Parathyroid adenoma (tissue), 2 donors: ENCODE measurements at regions not wholly inside any gene's neighbourhood (a gene's known extent, or its start where the extent isn't known, plus 50 kb on each side); places are given as distances from the start of the nearest gene placed in this dataset.

ENCODE experiments used
- H2AFZ ChIP-seq: fragments of 300-600 bp; sonication (generic); one replicate; pipeline ENCODE4 v1.7.0; 2017; ENCODE audit warnings: antibody characterized with exemption, mild to moderate bottlenecking
- H3K27ac ChIP-seq: fragments of 300-600 bp; sonication (generic); one replicate; pipeline ENCODE4 v1.7.0; 2017
- H3K27me3 ChIP-seq: fragments of 300-600 bp; sonication (generic); one replicate; pipeline ENCODE4 v1.7.0; 2017; ENCODE audit warnings: low read length; ENCODE audit not compliant: control insufficient read depth, insufficient read depth
- H3K36me3 ChIP-seq: fragments of 300-600 bp; sonication (generic); one replicate; pipeline ENCODE4 v1.7.0; 2017; ENCODE audit warnings: low read length; ENCODE audit not compliant: control insufficient read depth, insufficient read depth
- H3K4me1 ChIP-seq: fragments of 300-600 bp; sonication (generic); one replicate; pipeline ENCODE4 v1.7.0; 2017; ENCODE audit warnings: control low read depth
- H3K4me2 ChIP-seq: fragments of 300-600 bp; sonication (generic); one replicate; pipeline ENCODE4 v1.7.0; 2017; ENCODE audit warnings: low read length
- H3K4me3 ChIP-seq: fragments of 300-600 bp; sonication (generic); one replicate; pipeline ENCODE4 v1.7.0; 2017; ENCODE audit warnings: low read depth, low read length
- H3K79me2 ChIP-seq: fragments of 300-600 bp; sonication (generic); one replicate; pipeline ENCODE4 v1.7.0; 2017; ENCODE audit warnings: control low read depth
- H3K9ac ChIP-seq: fragments of 300-600 bp; sonication (generic); one replicate; pipeline ENCODE4 v1.7.0; 2017; ENCODE audit warnings: mild to moderate bottlenecking
- H3K9me3 ChIP-seq: fragments of 300-600 bp; sonication (generic); one replicate; pipeline ENCODE4 v1.7.0; 2017; ENCODE audit warnings: low read length; ENCODE audit not compliant: control insufficient read depth
- CTCF ChIP-seq: fragments of 300-600 bp; sonication (generic); IDR thresholded peaks from one replicate; pipeline ENCODE4 v1.7.0; 2017; ENCODE audit warnings: antibody characterized with exemption, mild to moderate bottlenecking
- donor health status: primary hyperparathyroidism.

- TF ChIP-seq CTCF = no peak
- Histone ChIP-seq H3K79me2 (no peaks in the 10 kb centered on the region), H3K36me3 (no peaks in the 10 kb centered on the region), H3K27me3 (no peaks in the 10 kb centered on the region), H3K9me3 (no peaks in the 10 kb centered on the region), H3K9ac (no peak overlapping the region), H3K4me3 (no peak overlapping the region), H3K27ac (no peak overlapping the region), H2AFZ (no peak overlapping the region), H3K4me2 (no peak overlapping the region), H3K4me1 (no peaks in the 10 kb centered on the region)
These were observed 1146.9 kb downstream of the EFNA5 start for GRCh38 chr5:106523852-106524251.

GRCh38 chr5:106522296-106522695 is 1148.4 kb downstream of the EFNA5 start:
- H3K27ac ChIP-seq = no peak overlapping the region
- H3K79me2 ChIP-seq = no peaks in the 10 kb centered on the region
- H3K36me3 ChIP-seq = no peaks in the 10 kb centered on the region
- no peak overlapping the region for H3K9ac ChIP-seq
- TF ChIP-seq CTCF = no peak
- no peak overlapping the region for H3K4me3 ChIP-seq
- no peaks in the 10 kb centered on the region for H3K27me3 ChIP-seq
- no peaks in the 10 kb centered on the region for H3K4me1 ChIP-seq
- no peak overlapping the region for H3K4me2 ChIP-seq
- H3K9me3 ChIP-seq = no peaks in the 10 kb centered on the region
- no peak overlapping the region for H2AFZ ChIP-seq

GRCh38 chr5:106521701-106522100 is 1149.0 kb downstream of the EFNA5 start:
- Histone ChIP-seq H3K9me3 (no peaks in the 10 kb centered on the region), H3K79me2 (no peaks in the 10 kb centered on the region), H3K36me3 (no peaks in the 10 kb centered on the region), H3K4me1 (no peaks in the 10 kb centered on the region), H2AFZ (no peak overlapping the region), H3K4me2 (no peak overlapping the region), H3K4me3 (no peak overlapping the region), H3K27me3 (no peaks in the 10 kb centered on the region), H3K9ac (no peak overlapping the region), H3K27ac (no peak overlapping the region)
- TF ChIP-seq CTCF = no peak

- no peaks in the 10 kb centered on the region for H3K79me2 ChIP-seq
- no peaks in the 10 kb centered on the region for H3K36me3 ChIP-seq
- H2AFZ ChIP-seq = no peak overlapping the region
- H3K4me2 ChIP-seq = no peak overlapping the region
- H3K27me3 ChIP-seq = no peaks in the 10 kb centered on the region
- H3K4me1 ChIP-seq = no peaks in the 10 kb centered on the region
- TF ChIP-seq CTCF = no peak
- H3K9ac ChIP-seq = no peak overlapping the region
- H3K4me3 ChIP-seq = no peak overlapping the region
- H3K9me3 ChIP-seq = no peaks in the 10 kb centered on the region
- no peak overlapping the region for H3K27ac ChIP-seq
These were observed 1160.4 kb downstream of the EFNA5 start for GRCh38 chr5:106510321-106510720.

- no peak overlapping the region for H3K4me3 ChIP-seq
These were observed 1161.8 kb downstream of the EFNA5 start for GRCh38 chr5:106508894-106509293.

More at GRCh38 chr5:106508894-106509293, 1161.8 kb downstream of the EFNA5 start:
- Histone ChIP-seq H3K79me2 (no peaks in the 10 kb centered on the region), H3K9me3 (no peaks in the 10 kb centered on the region), H2AFZ (no peak overlapping the region), H3K9ac (no peak overlapping the region), H3K4me1 (no peaks in the 10 kb centered on the region), H3K27me3 (no peaks in the 10 kb centered on the region), H3K4me2 (no peak overlapping the region), H3K36me3 (no peaks in the 10 kb centered on the region), H3K27ac (no peak overlapping the region)
- TF ChIP-seq CTCF = no peak
